IMR-90 (cell line): ENCODE measurements at regions not wholly inside any gene's neighbourhood (a gene's known extent, or its start where the extent isn't known, plus 50 kb on each side); places are given as distances from the start of the nearest gene placed in this dataset.

Experiments
- ATAC-seq: fragments of 200-7000 bp; cut with Tn5 transposase; 2 replicates; pipeline ENCODE4 v1.9.1; 2020; ENCODE audit warnings: low read depth, mild to moderate bottlenecking, moderate library complexity
- BruUV-seq: library from RNA; stranded (reverse); fragments of 400-500 nt; replicated peaks from 2 replicates; lab custom pipeline; 2021; lab: Mats Ljungman, UMichigan
- CTCF ChIA-PET: fragments of 300-600 bp; formaldehyde crosslinking; extraction: SDS; loops from one replicate; lab custom pipeline; 2021; ENCODE audit warnings: antibody characterized with exemption; lab: Yijun Ruan, JAX
- POLR2A ChIA-PET: fragments of 300-600 bp; sonication (Branson Sonifier 250); formaldehyde crosslinking; loops from one replicate; lab custom pipeline; 2022; ENCODE audit warnings: antibody characterized with exemption; ENCODE audit not compliant: unreplicated experiment; lab: Charles Lee
- DNase-seq: peaks from one replicate; pipeline ENCODE4 v3.0.0; 2013
- H2AFZ ChIP-seq: replicated peaks from 2 replicates; pipeline ENCODE3; 2013; ENCODE audit warnings: low read length, mild to moderate bottlenecking; ENCODE audit not compliant: poor library complexity
- H2AK5ac ChIP-seq: 2 replicates; pipeline ENCODE4 v1.6.1; 2013; ENCODE audit warnings: low read depth, low read length, inconsistent platforms
- H2AK9ac ChIP-seq: replicated peaks from 2 replicates; pipeline ENCODE3; 2013; ENCODE audit warnings: mild to moderate bottlenecking, low read depth, low read length, moderate library complexity; ENCODE audit not compliant: poor library complexity
- H2BK120ac ChIP-seq: 2 replicates; pipeline ENCODE4 v1.6.1; 2013; ENCODE audit warnings: low read depth, low read length, inconsistent platforms
- H2BK15ac ChIP-seq: 3 replicates; pipeline ENCODE4 v1.6.1; 2013; ENCODE audit warnings: low read depth, low read length, inconsistent platforms
- H2BK20ac ChIP-seq: 2 replicates; pipeline ENCODE4 v1.6.1; 2013; ENCODE audit warnings: low read depth, mild to moderate bottlenecking, inconsistent platforms, low read length, moderate library complexity
- H2BK5ac ChIP-seq: 2 replicates; pipeline ENCODE4 v1.6.1; 2013; ENCODE audit warnings: mild to moderate bottlenecking, low read depth, low read length, inconsistent platforms; ENCODE audit not compliant: poor library complexity, severe bottlenecking
- H3K14ac ChIP-seq: replicated peaks from 2 replicates; pipeline ENCODE4 v1.6.1; 2013; ENCODE audit warnings: low read depth, low read length, inconsistent platforms
- H3K18ac ChIP-seq: 2 replicates; pipeline ENCODE4 v1.6.1; 2013; ENCODE audit warnings: low read depth, low read length, control low read depth
- H3K23ac ChIP-seq: 2 replicates; pipeline ENCODE4 v1.6.1; 2013; ENCODE audit warnings: low read depth, low read length, inconsistent platforms
- H3K27ac ChIP-seq: 2 replicates; pipeline ENCODE4 v1.5.1; 2013; ENCODE audit warnings: mild to moderate bottlenecking, control low read depth, low read length; ENCODE audit not compliant: insufficient read depth
- H3K27me3 ChIP-seq: 2 replicates; pipeline ENCODE4 v1.6.1; 2013; ENCODE audit warnings: low read length; ENCODE audit not compliant: control insufficient read depth, insufficient read depth
- H3K36me3 ChIP-seq: 2 replicates; pipeline ENCODE4 v1.6.1; 2013; ENCODE audit warnings: low read length, mixed read lengths; ENCODE audit not compliant: control insufficient read depth, insufficient read depth
- H3K4ac ChIP-seq: 2 replicates; pipeline ENCODE4 v1.6.1; 2013; ENCODE audit warnings: low read depth, low read length, inconsistent platforms
- H3K4me1 ChIP-seq: 2 replicates; pipeline ENCODE4 v1.6.1; 2013; ENCODE audit warnings: low read length, mixed read lengths; ENCODE audit not compliant: control insufficient read depth, insufficient read depth
- H3K4me2 ChIP-seq: 2 replicates; pipeline ENCODE4 v1.6.1; 2013; ENCODE audit warnings: low read depth, mild to moderate bottlenecking, control low read depth, low read length, moderate library complexity
- H3K4me3 ChIP-seq: 2 replicates; pipeline ENCODE4 v1.5.1; 2013; ENCODE audit warnings: low read depth, mild to moderate bottlenecking, control low read depth, low read length, moderate library complexity; ENCODE audit not compliant: insufficient read depth
- H3K56ac ChIP-seq: 2 replicates; pipeline ENCODE4 v1.6.1; 2013; ENCODE audit warnings: low read length, inconsistent platforms; ENCODE audit not compliant: insufficient read depth; ENCODE audit errors: extremely low read depth
- H3K79me1 ChIP-seq, 2 experiments: 2 replicates each; pipeline ENCODE4 v1.6.1; 2013; ENCODE audit warnings: low read length in 2 of 2, inconsistent platforms in 1 of 2, low read depth in 1 of 2
- H3K9ac ChIP-seq: 2 replicates; pipeline ENCODE4 v1.6.1; 2013; ENCODE audit warnings: low read depth, low read length, control low read depth
- H3K9me1 ChIP-seq: 2 replicates; pipeline ENCODE4 v1.6.1; 2013; ENCODE audit warnings: low read length, inconsistent platforms; ENCODE audit not compliant: insufficient read depth
- H3K9me3 ChIP-seq: 2 replicates; pipeline ENCODE4 v1.6.1; 2013; ENCODE audit warnings: low read length; ENCODE audit not compliant: control insufficient read depth, insufficient read depth
- H4K20me1 ChIP-seq: 2 replicates; pipeline ENCODE4 v1.6.1; 2013; ENCODE audit warnings: low read length, inconsistent platforms; ENCODE audit not compliant: insufficient read depth
- H4K5ac ChIP-seq: 2 replicates; pipeline ENCODE4 v1.6.1; 2013; ENCODE audit warnings: mild to moderate bottlenecking, low read depth, low read length, control low read depth
- H4K8ac ChIP-seq, 2 experiments: 2 replicates each; pipeline ENCODE4 v1.6.1; 2013; ENCODE audit warnings: low read depth in 2 of 2, low read length in 2 of 2, control low read depth in 1 of 2, inconsistent platforms in 1 of 2
- H4K91ac ChIP-seq: 2 replicates; pipeline ENCODE4 v1.6.1; 2013; ENCODE audit warnings: low read depth, low read length, inconsistent platforms; ENCODE audit not compliant: insufficient read depth
- BHLHE40 ChIP-seq: fragments of 150-350 bp; IDR thresholded peaks from 2 replicates; pipeline ENCODE4 v1.6.1; 2016; ENCODE audit warnings: mild to moderate bottlenecking, low read depth, low read length
- CEBPB ChIP-seq: IDR thresholded peaks from 2 replicates; pipeline ENCODE4 v1.6.1; 2012; ENCODE audit warnings: low read depth, low read length, improper control_type of control experiment
- CHD1 ChIP-seq: IDR thresholded peaks from 2 replicates; pipeline ENCODE4 v1.6.1; 2012; ENCODE audit warnings: low read depth, low read length, improper control_type of control experiment
- CTCF ChIP-seq: conservative IDR thresholded peaks from 2 replicates; pipeline ENCODE4 v1.5.1; 2012; ENCODE audit warnings: mild to moderate bottlenecking, low read depth, low read length, improper control_type of control experiment
- ELK1 ChIP-seq: fragments of 150-350 bp; IDR thresholded peaks from 2 replicates; pipeline ENCODE4 v1.6.1; 2016; ENCODE audit warnings: low read depth, mild to moderate bottlenecking, low read length, moderate library complexity, borderline replicate concordance
- FOS ChIP-seq: fragments of 150-350 bp; IDR thresholded peaks from 2 replicates; pipeline ENCODE4 v1.6.1; 2016; ENCODE audit warnings: low read depth, low read length
- MXI1 ChIP-seq: IDR thresholded peaks from 2 replicates; pipeline ENCODE4 v1.6.1; 2012; ENCODE audit warnings: low read depth, mild to moderate bottlenecking, low read length, moderate library complexity, borderline replicate concordance
- NFE2L2 ChIP-seq: fragments of 150-350 bp; IDR thresholded peaks from 2 replicates; pipeline ENCODE4 v1.6.1; 2016; ENCODE audit warnings: low read depth, mild to moderate bottlenecking, low read length
- POLR2A ChIP-seq: IDR thresholded peaks from 2 replicates; pipeline ENCODE4 v1.6.1; 2012; ENCODE audit warnings: mild to moderate bottlenecking, low read depth, low read length
- RAD21 ChIP-seq: IDR thresholded peaks from 2 replicates; pipeline ENCODE4 v1.6.1; 2012; ENCODE audit warnings: low read length, improper control_type of control experiment
- RCOR1 ChIP-seq: IDR thresholded peaks from 2 replicates; pipeline ENCODE4 v1.6.1; 2012; ENCODE audit warnings: mild to moderate bottlenecking, low read length, improper control_type of control experiment; ENCODE audit not compliant: insufficient replicate concordance
- SMC3 ChIP-seq: fragments of 150-350 bp; IDR thresholded peaks from 2 replicates; pipeline ENCODE4 v1.6.1; 2016; ENCODE audit warnings: low read depth, mild to moderate bottlenecking, antibody characterized with exemption, low read length, moderate library complexity
- USF2 ChIP-seq: fragments of 150-350 bp; IDR thresholded peaks from 2 replicates; pipeline ENCODE4 v1.6.1; 2017; ENCODE audit warnings: mild to moderate bottlenecking, antibody characterized with exemption, low read length, low read depth
- WGBS, 2 experiments: methylation state at CpG; one replicate each; pipeline versions ENCODE4 v1.1.5 to v1.1.7; 2013; ENCODE audit warnings: missing lambda C conversion rate in 2 of 2; ENCODE audit not compliant: insufficient read length in 1 of 2; ENCODE audit errors: extremely low coverage in 2 of 2; 5-methylcytosine and 5-hydroxymethylcytosine counted together
- dilution Hi-C: fragments of 300-500 bp; cut with HindIII; formaldehyde crosslinking; loops from one replicate; pipeline ENCODE4 v1.14.3; 2018; ENCODE audit warnings: low sequenced_read_pairs; ENCODE audit not compliant: unreplicated experiment
- in situ Hi-C: fragments of 300-500 bp; cut with MboI; formaldehyde crosslinking; loops from 3 replicates; pipeline ENCODE4 v1.14.3; 2019; ENCODE audit warnings: low sequenced_read_pairs, inconsistent platforms, mixed read lengths
- intact Hi-C: fragments of 100-400 bp; cut with micrococcal nuclease; formaldehyde crosslinking; loops from 2 replicates; pipeline ENCODE4 v1.10.0; 2022

- H3K23ac ChIP-seq, result no peak overlapping the region
- no peak overlapping the region for H3K18ac ChIP-seq
- ChIA-PET CTCF (no interaction called here), POLR2A (no interaction called here)
- no peak overlapping the region for H3K14ac ChIP-seq
- no peak overlapping the region for H3K4ac ChIP-seq
- H2AFZ ChIP-seq, result no peak overlapping the region
- DNase-seq (no peak), ATAC-seq (no peak)
- H2AK5ac ChIP-seq, result no peak overlapping the region
- no peak overlapping the region for H3K4me2 ChIP-seq
- no TSS peak for BruUV-seq
- no peaks in the 10 kb centered on the region for H3K79me1 ChIP-seq
- dilution Hi-C loops (no loop called here), in situ Hi-C loops (no loop called here), intact Hi-C loops (no loop called here)
- H3K56ac ChIP-seq, result no peak overlapping the region
- H3K9me3 ChIP-seq, result no peaks in the 10 kb centered on the region
- no peak overlapping the region for H3K9ac ChIP-seq
- H4K20me1 ChIP-seq, result no peaks in the 10 kb centered on the region
- no peak overlapping the region for H4K8ac ChIP-seq
- no peak overlapping the region for H2BK5ac ChIP-seq
- no peak overlapping the region for H2BK120ac ChIP-seq
- no peak overlapping the region for H4K91ac ChIP-seq
- no peaks in the 10 kb centered on the region for H3K9me1 ChIP-seq
- no peak overlapping the region for H2BK20ac ChIP-seq
- WGBS, 2 experiments, result no CpG with 5 or more reads among the region's 3 CpGs
- no peak overlapping the region for H4K5ac ChIP-seq
- no peak overlapping the region for H3K4me3 ChIP-seq
- no peaks in the 10 kb centered on the region; the same call in 1 of the 2 replicates for H3K27me3 ChIP-seq
- TF ChIP-seq ELK1, result no peak
- TF ChIP-seq SMC3, result no peak
- TF ChIP-seq RCOR1, result no peak
- TF ChIP-seq RAD21, result no peak
- no peak for TF ChIP-seq NFE2L2
- no peak for TF ChIP-seq BHLHE40
- TF ChIP-seq CHD1, result no peak
- TF ChIP-seq USF2, result no peak
- TF ChIP-seq MXI1, result no peak
- no peak for TF ChIP-seq CEBPB
- TF ChIP-seq POLR2A, result no peak
- TF ChIP-seq CTCF, result no peak
- TF ChIP-seq FOS, result no peak
- no peaks in the 10 kb centered on the region for H3K36me3 ChIP-seq
- H3K27ac ChIP-seq, result no peak overlapping the region
- no peaks in the 10 kb centered on the region for H3K4me1 ChIP-seq
- H2BK15ac ChIP-seq, result no peak overlapping the region
- no peak overlapping the region for H2AK9ac ChIP-seq
Measured at GRCh38 chr1:63005812-63006211, 221.9 kb downstream of the ATG4C start.
